K562 (cell line): ENCODE measurements at regions not wholly inside any gene's neighbourhood (a gene's known extent, or its start where the extent isn't known, plus 50 kb on each side); places are given as distances from the start of the nearest gene placed in this dataset.

Experiments
- CBX5 ChIP-seq: IDR thresholded peaks from 2 replicates; pipeline ENCODE4 v1.6.1; 2014; ENCODE audit warnings: low read depth, borderline replicate concordance
- CTCF ChIP-seq, 3 experiments: IDR thresholded peaks in 2 of 3; conservative IDR thresholded peaks in 1 of 3; 2 replicates each; pipeline ENCODE4 v1.5.1; 2011 to 2012; ENCODE audit warnings: low read length in 3 of 3, mild to moderate bottlenecking in 3 of 3, control low read depth in 2 of 3, improper control_type of control experiment in 1 of 3, inconsistent platforms in 1 of 3, low read depth in 1 of 3, mixed read lengths in 1 of 3, moderate library complexity in 1 of 3; ENCODE audit not compliant: insufficient read depth in 2 of 3
- FOXA1 ChIP-seq: fragments of 450-650 bp; IDR thresholded peaks from 2 replicates; pipeline ENCODE4 v1.6.1; 2016; ENCODE audit warnings: mild to moderate bottlenecking, borderline replicate concordance
- NRF1 ChIP-seq, 2 experiments: fragments of 450-650 bp; IDR thresholded peaks in 1 of 2; conservative IDR thresholded peaks in 1 of 2; 2 replicates each; pipeline ENCODE4 v1.6.1; 2014; ENCODE audit warnings: mild to moderate bottlenecking in 2 of 2
- POLR2A ChIP-seq: fragments of 450-650 bp; conservative IDR thresholded peaks from 2 replicates; pipeline ENCODE4 v1.6.1; 2016
- POLR2AphosphoS5 ChIP-seq: IDR thresholded peaks from 2 replicates; pipeline ENCODE4 v1.6.1; 2011; ENCODE audit warnings: mild to moderate bottlenecking, low read depth, low read length, moderate library complexity; ENCODE audit not compliant: control insufficient read depth, insufficient read depth
- SREBF1 ChIP-seq: fragments of 150-350 bp; IDR thresholded peaks from 2 replicates; pipeline ENCODE4 v1.6.1; 2014; ENCODE audit warnings: antibody characterized with exemption, low read depth, low read length, borderline replicate concordance
- ZNF121 ChIP-seq: sonication (generic); formaldehyde crosslinking; conservative IDR thresholded peaks from 2 replicates; pipeline ENCODE4 v1.8.0; 2022; ENCODE audit warnings: missing genetic modification reagents

GRCh38 chr22:42185915-42186439 lies 55.4 kb upstream of the CYP2D6 start:
- TF ChIP-seq POLR2A (no peak), CBX5 (no peak), ZNF121 (CRISPR knock-in tag) (no peak), SREBF1 (no peak), FOXA1 (no peak), CTCF (IDR thresholded peaks at IDR 0.05 in 2 of 3, conservative IDR thresholded peaks at IDR 0.05 in 1 of 3; ENCODE audit: insufficient read depth in 2 of 3, low read depth in 1 of 3, low read length in 3 of 3) (no peak), POLR2AphosphoS5 (no peak), NRF1 (conservative IDR thresholded peaks at IDR 0.05 in 1 of 2, IDR thresholded peaks at IDR 0.05 in 1 of 2) (no peak)
